Gastroesophageal sphincter (tissue), 4 donors: ENCODE measurements at regions not wholly inside any gene's neighbourhood (a gene's known extent, or its start where the extent isn't known, plus 50 kb on each side); places are given as distances from the start of the nearest gene placed in this dataset.

Experiments
- ATAC-seq: fragments of 150-250 bp; one replicate; pipeline ENCODE4 v1.9.1; 2016; ENCODE audit warnings: mild to moderate bottlenecking, moderate library complexity
- H3K27ac ChIP-seq, 4 donors: fragments of 200-600 bp; sonication (generic) in 3 of 4; 1 replicate in 3 of 4; 2 replicates in 1 of 4; pipeline ENCODE4 v1.5.1; 2016 to 2019
- H3K27me3 ChIP-seq: fragments of 200-600 bp; sonication (generic); one replicate; pipeline ENCODE4 v1.5.1; 2019
- H3K36me3 ChIP-seq, 2 donors: fragments of 200-600 bp; sonication (generic); one replicate each; pipeline ENCODE4 v1.5.1; 2019; ENCODE audit warnings: control low read depth in 1 of 2
- H3K4me1 ChIP-seq, 3 donors: fragments of 200-600 bp; sonication (generic); 1 replicate in 2 of 3; 2 replicates in 1 of 3; pipeline ENCODE4 v1.5.1; 2016 to 2019; ENCODE audit warnings: control low read depth in 2 of 3
- H3K4me3 ChIP-seq, 2 donors: fragments of 200-600 bp; sonication (generic); one replicate each; pipeline ENCODE4 v1.5.1; 2019; ENCODE audit warnings: mild to moderate bottlenecking in 1 of 2, moderate library complexity in 1 of 2
- H3K9me3 ChIP-seq, 3 donors: fragments of 200-600 bp; sonication (generic); one replicate each; pipeline ENCODE4 v1.5.1; 2017 to 2019; ENCODE audit warnings: control low read depth in 2 of 3
- EP300 ChIP-seq: sonication (generic); formaldehyde crosslinking; IDR thresholded peaks from one replicate; pipeline ENCODE4 v1.6.1; 2017; ENCODE audit warnings: antibody characterized with exemption, mild to moderate bottlenecking
- POLR2A ChIP-seq, 2 donors: fragments of 450-650 bp; IDR thresholded peaks; one replicate each; pipeline ENCODE4 v1.6.1; 2017; ENCODE audit warnings: antibody characterized with exemption in 2 of 2, mild to moderate bottlenecking in 2 of 2, moderate library complexity in 1 of 2
- POLR2AphosphoS5 ChIP-seq: sonication (generic); formaldehyde crosslinking; IDR thresholded peaks from one replicate; pipeline ENCODE4 v1.6.1; 2017; ENCODE audit warnings: antibody characterized with exemption
- WGBS, 2 donors: methylation state at CpG; one replicate each; pipeline ENCODE4 v1.1.5; 2018; ENCODE audit warnings: low coverage in 1 of 2; 5-methylcytosine and 5-hydroxymethylcytosine counted together
- TF ChIP-seq, protein P1 (sequence below), 4 experiments: fragments of 200-600 bp in 2 of 4; fragments of 450-650 bp in 2 of 4; sonication (generic) in 1 of 4; IDR thresholded peaks; one replicate each; pipeline ENCODE4 v1.5.1; 2017 to 2019; ENCODE audit warnings: antibody characterized with exemption in 4 of 4, mild to moderate bottlenecking in 2 of 4, moderate library complexity in 2 of 4

DNA sequence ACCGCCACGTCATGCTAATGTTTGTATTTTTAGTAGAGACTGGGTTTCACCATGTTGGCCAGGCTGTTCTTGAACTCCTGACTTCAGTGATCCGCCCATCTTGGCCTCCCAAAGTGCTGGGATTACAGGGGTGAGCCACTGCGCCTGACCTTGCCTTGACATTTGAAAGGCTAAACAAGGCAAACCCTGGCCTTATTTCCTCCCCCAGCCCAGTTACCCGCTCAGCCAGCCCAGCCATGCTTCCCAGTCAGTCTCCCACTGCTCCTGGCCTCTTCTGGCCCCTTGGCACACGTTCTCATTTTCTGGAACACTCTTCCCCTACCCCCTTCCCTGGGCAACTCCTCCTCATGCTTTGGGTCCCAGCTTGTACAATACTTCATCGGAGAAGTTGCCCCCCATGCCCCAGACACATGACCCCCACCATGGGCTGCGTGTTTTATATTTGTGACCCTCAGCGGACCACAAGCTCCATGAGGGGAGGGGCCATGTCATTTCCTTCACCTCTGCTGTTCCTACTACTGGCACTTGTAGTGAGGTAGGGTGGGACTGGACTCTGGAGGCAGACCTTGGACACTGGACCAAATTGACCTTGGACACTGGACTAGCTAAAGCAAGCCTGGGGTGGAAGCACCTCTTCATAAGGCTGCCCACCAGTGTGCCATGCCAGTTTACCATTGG is 94.4 kb upstream of the IER5L start:
- ATAC-seq: no peak
- WGBS, 2 donors: 77 to 80% methylated on average over 4 to 8 of the region's 9 CpGs

DNA sequence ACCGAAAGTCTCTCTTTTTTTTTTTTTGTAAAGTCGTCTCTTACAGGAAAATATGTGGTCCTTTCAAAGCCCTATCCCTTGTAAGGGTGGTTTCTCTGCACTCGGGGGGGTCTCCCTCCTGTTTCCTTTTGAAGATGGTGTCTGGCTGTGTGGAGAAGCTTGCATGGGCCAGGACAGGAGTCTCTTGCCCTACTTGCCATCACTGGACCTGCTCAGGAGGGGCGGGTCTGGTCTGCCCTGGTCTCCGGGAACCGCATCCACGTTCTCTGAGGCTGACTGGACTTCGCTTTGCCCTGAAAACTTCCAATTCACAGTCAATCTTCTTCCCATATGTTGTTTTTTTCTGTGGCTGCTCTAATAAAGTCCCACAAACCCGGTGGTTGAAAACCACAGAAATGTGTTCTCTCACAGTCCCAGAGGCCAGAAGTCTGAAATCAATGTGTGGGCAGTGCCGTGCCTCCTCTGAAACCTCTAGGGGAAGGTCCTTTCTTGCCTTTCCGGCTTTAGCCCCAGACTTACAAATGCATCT is 92.9 kb upstream of the IER5L start:
- Histone ChIP-seq H3K4me1 (no peaks in the 10 kb centered on the region), H3K4me3 (no peak overlapping the region), H3K36me3 (no peaks in the 10 kb centered on the region), H3K27me3 (peaks cover 5% of the 10 kb centered on the region), H3K27ac (no peak overlapping the region), H3K9me3 (no peaks in the 10 kb centered on the region)
- no peak for ATAC-seq
- WGBS, 2 donors: 70 to 75% methylated on average over 10 of the region's 11 CpGs
- TF ChIP-seq POLR2A (IDR thresholded peaks at IDR 0.05) (no peak), EP300 (no peak), POLR2AphosphoS5 (no peak)
- TF ChIP-seq, protein P1, sequence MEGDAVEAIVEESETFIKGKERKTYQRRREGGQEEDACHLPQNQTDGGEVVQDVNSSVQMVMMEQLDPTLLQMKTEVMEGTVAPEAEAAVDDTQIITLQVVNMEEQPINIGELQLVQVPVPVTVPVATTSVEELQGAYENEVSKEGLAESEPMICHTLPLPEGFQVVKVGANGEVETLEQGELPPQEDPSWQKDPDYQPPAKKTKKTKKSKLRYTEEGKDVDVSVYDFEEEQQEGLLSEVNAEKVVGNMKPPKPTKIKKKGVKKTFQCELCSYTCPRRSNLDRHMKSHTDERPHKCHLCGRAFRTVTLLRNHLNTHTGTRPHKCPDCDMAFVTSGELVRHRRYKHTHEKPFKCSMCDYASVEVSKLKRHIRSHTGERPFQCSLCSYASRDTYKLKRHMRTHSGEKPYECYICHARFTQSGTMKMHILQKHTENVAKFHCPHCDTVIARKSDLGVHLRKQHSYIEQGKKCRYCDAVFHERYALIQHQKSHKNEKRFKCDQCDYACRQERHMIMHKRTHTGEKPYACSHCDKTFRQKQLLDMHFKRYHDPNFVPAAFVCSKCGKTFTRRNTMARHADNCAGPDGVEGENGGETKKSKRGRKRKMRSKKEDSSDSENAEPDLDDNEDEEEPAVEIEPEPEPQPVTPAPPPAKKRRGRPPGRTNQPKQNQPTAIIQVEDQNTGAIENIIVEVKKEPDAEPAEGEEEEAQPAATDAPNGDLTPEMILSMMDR (IDR thresholded peaks at IDR 0.05): no peak

More for the DNA sequence above, 94.4 kb upstream of the IER5L start:
- TF ChIP-seq EP300 (no peak), POLR2A (IDR thresholded peaks at IDR 0.05) (no peak), POLR2AphosphoS5 (no peak)
- TF ChIP-seq, protein P1 (IDR thresholded peaks at IDR 0.05): no peak
- Histone ChIP-seq H3K4me3 (no peak overlapping the region), H3K4me1 (no peaks in the 10 kb centered on the region), H3K9me3 (no peaks in the 10 kb centered on the region), H3K27ac (no peak overlapping the region), H3K36me3 (no peaks in the 10 kb centered on the region), H3K27me3 (peaks cover 5% of the 10 kb centered on the region)

- Histone ChIP-seq H3K27me3 (peaks cover 5% of the 10 kb centered on the region), H3K4me1 (no peaks in the 10 kb centered on the region), H3K9me3 (no peaks in the 10 kb centered on the region), H3K36me3 (no peaks in the 10 kb centered on the region), H3K27ac (no peak overlapping the region), H3K4me3 (no peak overlapping the region)
- ATAC-seq: no peak
- 84 to 91% methylated on average over 4 to 5 of the region's 10 CpGs for WGBS, 2 donors
- TF ChIP-seq, protein P1 (IDR thresholded peaks at IDR 0.05): no peak
- TF ChIP-seq POLR2A (IDR thresholded peaks at IDR 0.05) (no peak), EP300 (no peak), POLR2AphosphoS5 (no peak)
Observed at GRCh38 chr9:129270205-129270604, 92.1 kb upstream of the IER5L start.

DNA sequence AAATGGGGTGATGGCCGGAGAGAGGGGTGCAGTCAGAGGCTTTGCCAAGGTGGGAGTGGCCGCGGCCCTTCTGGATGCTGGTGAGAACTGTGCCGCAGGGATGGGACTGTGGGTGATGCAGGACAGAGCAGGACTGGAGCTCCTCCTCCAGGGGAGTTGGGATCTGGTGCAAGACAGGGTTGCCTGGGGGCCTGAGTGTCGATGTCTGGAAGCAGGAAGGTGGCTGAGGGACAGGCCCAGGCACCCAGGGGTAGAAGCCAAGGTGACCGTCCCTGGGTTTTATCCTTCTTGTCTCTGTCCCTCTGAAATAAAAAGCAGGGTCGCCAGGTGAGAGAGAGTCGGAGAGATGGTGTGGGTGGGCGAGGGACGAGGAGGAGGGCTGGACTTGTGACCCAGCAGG is 89.1 kb upstream of the IER5L start:
- H3K4me3 ChIP-seq: no peak overlapping the region
- H3K27me3 ChIP-seq: no peaks in the 10 kb centered on the region
- TF ChIP-seq, protein P1 (IDR thresholded peaks at IDR 0.05): no peak
- TF ChIP-seq POLR2AphosphoS5: no peak
- no peak for TF ChIP-seq EP300
- no peak for TF ChIP-seq POLR2A (IDR thresholded peaks at IDR 0.05)
- H3K9me3 ChIP-seq: no peaks in the 10 kb centered on the region
- H3K36me3 ChIP-seq: no peaks in the 10 kb centered on the region
- no peak for ATAC-seq
- no peaks in the 10 kb centered on the region for H3K4me1 ChIP-seq
- no peak overlapping the region for H3K27ac ChIP-seq
- WGBS, 2 donors: 93 to 97% methylated on average over 5 to 6 of the region's 10 CpGs

- no peaks in the 10 kb centered on the region for H3K27me3 ChIP-seq
- H3K4me3 ChIP-seq: no peak overlapping the region
- ATAC-seq: no peak
- 87% methylated on average over 3 of the region's 5 CpGs; no CpG with 5 or more reads in 1 of the 2 donors for WGBS, 2 donors
- no peaks in the 10 kb centered on the region for H3K36me3 ChIP-seq
- H3K4me1 ChIP-seq: no peaks in the 10 kb centered on the region
- no peak for TF ChIP-seq POLR2AphosphoS5
- TF ChIP-seq, protein P1 (IDR thresholded peaks at IDR 0.05): no peak
- TF ChIP-seq POLR2A (IDR thresholded peaks at IDR 0.05): no peak
- no peak for TF ChIP-seq EP300
- no peaks in the 10 kb centered on the region for H3K9me3 ChIP-seq
- no peak overlapping the region for H3K27ac ChIP-seq
Observed at GRCh38 chr9:129266536-129266935, 88.5 kb upstream of the IER5L start.
